ENCODE measurements at regions not wholly inside any gene's neighbourhood (a gene's known extent, or its start where the extent isn't known, plus 50 kb on each side); places are given as distances from the start of the nearest gene placed in this dataset.

DNA sequence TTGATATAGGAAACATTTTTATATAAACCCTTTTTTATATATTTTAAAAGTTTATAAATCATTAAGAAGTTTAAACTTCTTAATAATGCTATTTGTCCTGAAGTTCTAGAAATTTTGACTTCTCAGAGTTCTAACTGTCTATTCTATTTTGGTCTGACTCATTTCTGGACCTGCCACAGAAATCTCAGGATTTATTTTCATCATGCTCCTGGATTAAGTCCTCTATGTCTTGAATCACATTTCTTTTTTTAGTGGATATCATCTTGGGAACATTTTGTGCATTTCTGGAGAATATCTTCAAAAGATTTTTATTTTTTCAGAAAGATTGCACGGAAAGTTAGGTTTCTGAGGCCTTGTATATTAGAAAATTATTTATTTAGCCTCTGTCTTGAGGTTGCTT is 289.1 kb downstream of the NDFIP2 start:
- TF ChIP-seq FOSL1 (IDR thresholded peaks at IDR 0.05; ENCODE audit: low read depth) (no peak), ZFX (IDR thresholded peaks at IDR 0.05) (no peak), YY1 (IDR thresholded peaks at IDR 0.05; ENCODE audit: extremely low read depth, insufficient replicate concordance, low read depth, low read length) (no peak), SIN3A (IDR thresholded peaks at IDR 0.05; ENCODE audit: low read depth) (no peak), TCF7L2 (IDR thresholded peaks at IDR 0.05; ENCODE audit: borderline replicate concordance, extremely low read depth, insufficient read depth, insufficient read length) (no peak), RAD21 (IDR thresholded peaks at IDR 0.05; ENCODE audit: low read depth) (no peak)
- TF ChIP-seq, protein P1, sequence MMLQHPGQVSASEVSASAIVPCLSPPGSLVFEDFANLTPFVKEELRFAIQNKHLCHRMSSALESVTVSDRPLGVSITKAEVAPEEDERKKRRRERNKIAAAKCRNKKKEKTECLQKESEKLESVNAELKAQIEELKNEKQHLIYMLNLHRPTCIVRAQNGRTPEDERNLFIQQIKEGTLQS (IDR thresholded peaks at IDR 0.05) = no peak
- DNase-seq (ENCODE audit: low read depth, low spot score) (no peak), ATAC-seq (no peak)
- H3K9ac ChIP-seq (ENCODE audit: low read length) = no peak overlapping the region
- no peaks in the 10 kb centered on the region for H4K20me1 ChIP-seq (ENCODE audit: insufficient read depth)
- H3K27me3 ChIP-seq (ENCODE audit: insufficient read depth, low read length) = no peaks in the 10 kb centered on the region
- no peaks in the 10 kb centered on the region for H3K36me3 ChIP-seq (ENCODE audit: control insufficient read depth in 1 of 2, insufficient read depth in 2 of 2, low read length in 2 of 2)
- H3K9me2 ChIP-seq (ENCODE audit: insufficient read depth) = no peaks in the 10 kb centered on the region
- no peaks in the 10 kb centered on the region for H3K4me1 ChIP-seq (ENCODE audit: control insufficient read depth in 1 of 2, insufficient read depth in 2 of 2, low read length in 2 of 2)
- ChIA-PET CTCF (no interaction called here), POLR2A (no interaction called here), RAD21 (ENCODE audit: low non-redundant PET in 1 of 2, low total read pairs in 2 of 2, uncharacterized antibody in 2 of 2, unreplicated experiment in 2 of 2) (no interaction called here)
- H2AFZ ChIP-seq (ENCODE audit: low read depth, low read length, poor library complexity, severe bottlenecking) = no peak overlapping the region
- no peaks in the 10 kb centered on the region for H3K79me2 ChIP-seq (ENCODE audit: insufficient read depth, low read length)
- no peak overlapping the region for H3K27ac ChIP-seq (ENCODE audit: low read depth, low read length)
- BruUV-seq (replicated peaks) = no TSS peak
- intact Hi-C loops (cut with micrococcal nuclease) = no loop called here
- H3K4me2 ChIP-seq (ENCODE audit: low read length) = no peak overlapping the region
- H3K4me3 ChIP-seq (replicated peaks in 1 of 2; ENCODE audit: low read depth in 1 of 2, low read length in 2 of 2) = no peak overlapping the region
- no peaks in the 10 kb centered on the region for H3K9me3 ChIP-seq (ENCODE audit: control insufficient read depth in 1 of 2, insufficient read depth in 1 of 2, low read depth in 1 of 2, low read length in 2 of 2)

DNA sequence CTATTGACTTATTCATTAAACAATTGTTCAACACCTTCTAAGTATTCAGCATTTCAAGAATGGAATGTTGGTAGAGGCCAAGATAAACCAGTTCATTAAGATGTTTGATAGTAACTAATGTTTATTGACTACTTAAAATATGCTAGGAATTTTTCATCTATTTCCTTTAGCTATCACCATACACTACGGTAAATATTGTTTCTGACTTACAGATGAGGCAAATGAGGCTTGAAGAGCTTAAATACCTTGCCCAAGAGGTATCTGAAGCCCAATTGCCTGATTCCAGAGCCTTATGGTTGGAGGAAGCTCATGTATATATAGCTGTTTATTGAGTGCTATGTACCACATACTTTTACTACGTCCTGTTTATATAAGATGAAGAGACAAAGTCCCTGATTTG is 286.2 kb downstream of the NDFIP2 start:
- H2AFZ ChIP-seq (ENCODE audit: low read depth, low read length, poor library complexity, severe bottlenecking) = no peak overlapping the region
- TF ChIP-seq POLR2A (IDR thresholded peaks at IDR 0.05; ENCODE audit: borderline replicate concordance, extremely low read depth, insufficient read depth, insufficient read length) (no peak), SRF (IDR thresholded peaks at IDR 0.05; ENCODE audit: low read depth) (no peak), EGR1 (IDR thresholded peaks at IDR 0.05; ENCODE audit: low read depth) (no peak), FOSL1 (IDR thresholded peaks at IDR 0.05; ENCODE audit: low read depth) (no peak)
- TF ChIP-seq, protein P2, sequence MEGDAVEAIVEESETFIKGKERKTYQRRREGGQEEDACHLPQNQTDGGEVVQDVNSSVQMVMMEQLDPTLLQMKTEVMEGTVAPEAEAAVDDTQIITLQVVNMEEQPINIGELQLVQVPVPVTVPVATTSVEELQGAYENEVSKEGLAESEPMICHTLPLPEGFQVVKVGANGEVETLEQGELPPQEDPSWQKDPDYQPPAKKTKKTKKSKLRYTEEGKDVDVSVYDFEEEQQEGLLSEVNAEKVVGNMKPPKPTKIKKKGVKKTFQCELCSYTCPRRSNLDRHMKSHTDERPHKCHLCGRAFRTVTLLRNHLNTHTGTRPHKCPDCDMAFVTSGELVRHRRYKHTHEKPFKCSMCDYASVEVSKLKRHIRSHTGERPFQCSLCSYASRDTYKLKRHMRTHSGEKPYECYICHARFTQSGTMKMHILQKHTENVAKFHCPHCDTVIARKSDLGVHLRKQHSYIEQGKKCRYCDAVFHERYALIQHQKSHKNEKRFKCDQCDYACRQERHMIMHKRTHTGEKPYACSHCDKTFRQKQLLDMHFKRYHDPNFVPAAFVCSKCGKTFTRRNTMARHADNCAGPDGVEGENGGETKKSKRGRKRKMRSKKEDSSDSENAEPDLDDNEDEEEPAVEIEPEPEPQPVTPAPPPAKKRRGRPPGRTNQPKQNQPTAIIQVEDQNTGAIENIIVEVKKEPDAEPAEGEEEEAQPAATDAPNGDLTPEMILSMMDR (IDR thresholded peaks at IDR 0.05 in 2 of 3, conservative IDR thresholded peaks at IDR 0.05 in 1 of 3; ENCODE audit: borderline replicate concordance in 1 of 3, insufficient read depth in 1 of 3, low read depth in 2 of 3, low read length in 2 of 3) = no peak
- H3K27me3 ChIP-seq (ENCODE audit: insufficient read depth, low read length) = no peaks in the 10 kb centered on the region
- POLR2A ChIA-PET = no interaction called here
- CTCF ChIA-PET = no interaction called here
- no peaks in the 10 kb centered on the region for H3K4me1 ChIP-seq (ENCODE audit: control insufficient read depth in 1 of 2, insufficient read depth in 2 of 2, low read length in 2 of 2)
- H3K36me3 ChIP-seq (ENCODE audit: control insufficient read depth in 1 of 2, insufficient read depth in 2 of 2, low read length in 2 of 2) = no peaks in the 10 kb centered on the region
- no peak overlapping the region for H3K4me3 ChIP-seq (replicated peaks in 1 of 2; ENCODE audit: low read depth in 1 of 2, low read length in 2 of 2)
- intact Hi-C loops (cut with micrococcal nuclease) = no loop called here
- no peaks in the 10 kb centered on the region for H3K9me3 ChIP-seq (ENCODE audit: control insufficient read depth in 1 of 2, insufficient read depth in 1 of 2, low read depth in 1 of 2, low read length in 2 of 2)
- H3K9ac ChIP-seq (ENCODE audit: low read length) = no peak overlapping the region
- RAD21 ChIA-PET (ENCODE audit: low non-redundant PET in 1 of 2, low total read pairs in 2 of 2, uncharacterized antibody in 2 of 2, unreplicated experiment in 2 of 2) = no interaction called here
- no peaks in the 10 kb centered on the region for H4K20me1 ChIP-seq (ENCODE audit: insufficient read depth)
- DNase-seq (ENCODE audit: low read depth, low spot score) (no peak), ATAC-seq (no peak)
- H3K4me2 ChIP-seq (ENCODE audit: low read length) = no peak overlapping the region
- no TSS peak for BruUV-seq (replicated peaks)
- H3K27ac ChIP-seq (ENCODE audit: low read depth, low read length) = no peak overlapping the region
- H3K9me2 ChIP-seq (ENCODE audit: insufficient read depth) = no peaks in the 10 kb centered on the region
- no peaks in the 10 kb centered on the region for H3K79me2 ChIP-seq (ENCODE audit: insufficient read depth, low read length)
